Activated CD4-positive, alpha-beta T cell treated with anti-CD3 and anti-CD28 coated beads, Interleukin-2, amount 50 U/mL, for 24 hours (primary cell): ENCODE measurements at regions not wholly inside any gene's neighbourhood (a gene's known extent, or its start where the extent isn't known, plus 50 kb on each side); places are given as distances from the start of the nearest gene placed in this dataset.

Experiments
- DNase-seq, 2 donors: peaks; one replicate each; pipeline ENCODE4 v3.0.0-alpha.2; 2020; ENCODE audit warnings: low read depth in 1 of 2, low spot score in 1 of 2

GRCh38 chr1:30383221-30383711 lies 340.1 kb downstream of the MATN1 start:
- no peak for DNase-seq

- DNase-seq, result no peak
Measured at GRCh38 chr1:30382496-30382895, 340.9 kb downstream of the MATN1 start.

GRCh38 chr1:30381671-30382365 lies 341.6 kb downstream of the MATN1 start:
- DNase-seq, result no peak

- DNase-seq, result no peak
Measured at GRCh38 chr1:30381266-30381665, 342.1 kb downstream of the MATN1 start.

GRCh38 chr1:30380625-30380984 lies 342.8 kb downstream of the MATN1 start:
- DNase-seq, result no peak

GRCh38 chr1:30379684-30380624 lies 343.4 kb downstream of the MATN1 start:
- DNase-seq, result peak; percentile 3 to 50

- no peak for DNase-seq
Measured at GRCh38 chr1:30378991-30379581, 344.3 kb downstream of the MATN1 start.

- no peak for DNase-seq
Measured at GRCh38 chr1:30378003-30378596, 345.3 kb downstream of the MATN1 start.

- no peak for DNase-seq
Measured at GRCh38 chr1:30377230-30378002, 346.0 kb downstream of the MATN1 start.

GRCh38 chr1:30376054-30376697 lies 347.2 kb downstream of the MATN1 start:
- no peak for DNase-seq

- DNase-seq, result no peak
Measured at GRCh38 chr1:30375156-30375555, 348.2 kb downstream of the MATN1 start.

GRCh38 chr1:30374400-30375070 lies 348.9 kb downstream of the MATN1 start:
- DNase-seq, result no peak

GRCh38 chr1:30373471-30374399 lies 349.6 kb downstream of the MATN1 start:
- DNase-seq, result no peak

GRCh38 chr1:30372792-30373433 lies 350.5 kb downstream of the MATN1 start:
- DNase-seq, result no peak

GRCh38 chr1:30371888-30372791 lies 351.2 kb downstream of the MATN1 start:
- DNase-seq, result no peak

GRCh38 chr1:30371179-30371788 lies 352.1 kb downstream of the MATN1 start:
- no peak for DNase-seq
